ENCODE measurements at regions not wholly inside any gene's neighbourhood (a gene's known extent, or its start where the extent isn't known, plus 50 kb on each side); places are given as distances from the start of the nearest gene placed in this dataset.

GRCh38 chr2:107635883-107636282, 190.8 kb upstream of the RGPD4 start:
- no peak for TF ChIP-seq POLR2A (IDR thresholded peaks at IDR 0.05; ENCODE audit: low read depth)
- no peak for TF ChIP-seq CTCF (IDR thresholded peaks at IDR 0.05)
- TF ChIP-seq EP300 (IDR thresholded peaks at IDR 0.05): no peak
- TF ChIP-seq POLR2AphosphoS5 (IDR thresholded peaks at IDR 0.05): no peak

Measured in esophagus muscularis mucosa (tissue), 4 donors.